Effector CD4-positive, alpha-beta T cell (primary cell): ENCODE measurements at regions not wholly inside any gene's neighbourhood (a gene's known extent, or its start where the extent isn't known, plus 50 kb on each side); places are given as distances from the start of the nearest gene placed in this dataset.
"Not testable (repeated sequence)": the region's sequence is repeated elsewhere in the genome, so short reads cannot be mapped to it uniquely, and the experiment has no call there.

Source experiments
- DNase-seq: peaks from one replicate; pipeline ENCODE4 v3.0.0-alpha.2; 2020

- no peak for DNase-seq
These were observed 212.3 kb upstream of the NECTIN3 start for GRCh38 chr3:110859336-110859735.

GRCh38 chr3:110859993-110860392 lies 211.6 kb upstream of the NECTIN3 start:
- no peak for DNase-seq

- no peak for DNase-seq
These were observed 205.7 kb upstream of the NECTIN3 start for GRCh38 chr3:110865934-110866333.

GRCh38 chr3:110868106-110868505 lies 203.5 kb upstream of the NECTIN3 start:
- DNase-seq: no peak

GRCh38 chr3:110869736-110870135 lies 201.9 kb upstream of the NECTIN3 start:
- DNase-seq: no peak

GRCh38 chr3:110871869-110872268 lies 199.7 kb upstream of the NECTIN3 start:
- DNase-seq: no peak

GRCh38 chr3:110878692-110879091 lies 192.9 kb upstream of the NECTIN3 start:
- DNase-seq: no peak

- no peak for DNase-seq
These were observed 190.5 kb upstream of the NECTIN3 start for GRCh38 chr3:110881069-110881468.

GRCh38 chr3:110886222-110886893 lies 185.3 kb upstream of the NECTIN3 start:
- no peak for DNase-seq

- DNase-seq: no peak
These were observed 184.4 kb upstream of the NECTIN3 start for GRCh38 chr3:110887176-110887575.

- not testable (repeated sequence) for DNase-seq
These were observed 182.8 kb upstream of the NECTIN3 start for GRCh38 chr3:110888625-110889375.

- DNase-seq: not testable (repeated sequence)
These were observed 182.3 kb upstream of the NECTIN3 start for GRCh38 chr3:110889376-110889699.

GRCh38 chr3:110894574-110894973 lies 177.0 kb upstream of the NECTIN3 start:
- no peak for DNase-seq

GRCh38 chr3:110895054-110895453 lies 176.6 kb upstream of the NECTIN3 start:
- no peak for DNase-seq

GRCh38 chr3:110897046-110897445 lies 174.6 kb upstream of the NECTIN3 start:
- no peak for DNase-seq

- no peak for DNase-seq
These were observed 171.0 kb upstream of the NECTIN3 start for GRCh38 chr3:110900576-110900975.

GRCh38 chr3:110901536-110901935 lies 170.1 kb upstream of the NECTIN3 start:
- DNase-seq: no peak

- DNase-seq: no peak
These were observed 169.0 kb upstream of the NECTIN3 start for GRCh38 chr3:110902453-110903085.

GRCh38 chr3:110903771-110904519 lies 167.7 kb upstream of the NECTIN3 start:
- DNase-seq: no peak

- no peak for DNase-seq
These were observed 167.1 kb upstream of the NECTIN3 start for GRCh38 chr3:110904520-110904890.

GRCh38 chr3:110905121-110905520 lies 166.5 kb upstream of the NECTIN3 start:
- no peak for DNase-seq

- no peak for DNase-seq
These were observed 161.8 kb upstream of the NECTIN3 start for GRCh38 chr3:110909839-110910238.

- no peak for DNase-seq
These were observed 161.2 kb upstream of the NECTIN3 start for GRCh38 chr3:110910346-110910955.
